HEK293 (cell line): ENCODE measurements at regions not wholly inside any gene's neighbourhood (a gene's known extent, or its start where the extent isn't known, plus 50 kb on each side); places are given as distances from the start of the nearest gene placed in this dataset.

Source experiments
- CTCF ChIP-seq: fragments of 450-650 bp; formaldehyde crosslinking; IDR thresholded peaks from 2 replicates; pipeline ENCODE4 v1.5.1; 2016; ENCODE audit warnings: missing biosample characterization, missing genetic modification characterization
- GLI2 ChIP-seq: fragments of 450-650 bp; formaldehyde crosslinking; IDR thresholded peaks from 2 replicates; pipeline ENCODE4; 2017; ENCODE audit warnings: missing biosample characterization, missing genetic modification characterization, low read depth, borderline replicate concordance
- PATZ1 ChIP-seq: fragments of 450-650 bp; formaldehyde crosslinking; IDR thresholded peaks from 2 replicates; pipeline ENCODE4 v1.5.1; 2016; ENCODE audit warnings: missing biosample characterization, missing genetic modification characterization
- REST ChIP-seq: fragments of 450-650 bp; formaldehyde crosslinking; IDR thresholded peaks from 2 replicates; pipeline ENCODE4 v1.5.1; 2016; ENCODE audit warnings: missing biosample characterization, missing genetic modification characterization
- TCF7L2 ChIP-seq: IDR thresholded peaks from 2 replicates; pipeline ENCODE4 v1.6.1; 2011; ENCODE audit warnings: low read depth, mild to moderate bottlenecking, inconsistent platforms, low read length, moderate library complexity, borderline replicate concordance
- ZBTB17 ChIP-seq: fragments of 450-650 bp; formaldehyde crosslinking; IDR thresholded peaks from 2 replicates; pipeline ENCODE4 v1.5.1; 2016; ENCODE audit warnings: missing biosample characterization, missing genetic modification characterization
- ZEB2 ChIP-seq: fragments of 450-650 bp; formaldehyde crosslinking; IDR thresholded peaks from 2 replicates; pipeline ENCODE4 v1.5.1; 2016; ENCODE audit warnings: missing biosample characterization, missing genetic modification characterization
- ZNF404 ChIP-seq: fragments of 450-650 bp; formaldehyde crosslinking; IDR thresholded peaks from 2 replicates; pipeline ENCODE4 v1.5.1; 2017; ENCODE audit warnings: missing biosample characterization, missing genetic modification characterization
- ZNF658 ChIP-seq: fragments of 450-650 bp; formaldehyde crosslinking; IDR thresholded peaks from 2 replicates; pipeline ENCODE4; 2016; ENCODE audit warnings: missing biosample characterization, missing genetic modification characterization
- ZNF768 ChIP-seq: fragments of 450-650 bp; formaldehyde crosslinking; IDR thresholded peaks from 2 replicates; pipeline ENCODE4 v1.5.1; 2018; ENCODE audit warnings: missing biosample characterization, mild to moderate bottlenecking, missing genetic modification characterization

GRCh38 chr11:87974797-87975196 lies 200.4 kb downstream of the RAB38 start:
- TF ChIP-seq ZEB2 (tag by site-specific recombination) = no peak
- no peak for TF ChIP-seq ZNF404 (tag by site-specific recombination)
- no peak for TF ChIP-seq ZBTB17
- no peak for TF ChIP-seq CTCF (tag by site-specific recombination)
- TF ChIP-seq PATZ1 (tag by site-specific recombination) = no peak
- no peak for TF ChIP-seq TCF7L2
- no peak for TF ChIP-seq GLI2 (tag by site-specific recombination)
- no peak for TF ChIP-seq REST (tag by site-specific recombination)
- TF ChIP-seq ZNF768 (tag by site-specific recombination) = no peak
- no peak for TF ChIP-seq ZNF658 (tag by site-specific recombination)
